IMR-90 (cell line): ENCODE measurements at regions not wholly inside any gene's neighbourhood (a gene's known extent, or its start where the extent isn't known, plus 50 kb on each side); places are given as distances from the start of the nearest gene placed in this dataset.

Experiments
- ATAC-seq: fragments of 200-7000 bp; cut with Tn5 transposase; 2 replicates; pipeline ENCODE4 v1.9.1; 2020; ENCODE audit warnings: low read depth, mild to moderate bottlenecking, moderate library complexity
- BruUV-seq: library from RNA; stranded (reverse); fragments of 400-500 nt; replicated peaks from 2 replicates; lab custom pipeline; 2021; lab: Mats Ljungman, UMichigan
- CTCF ChIA-PET: fragments of 300-600 bp; formaldehyde crosslinking; extraction: SDS; loops from one replicate; lab custom pipeline; 2021; ENCODE audit warnings: antibody characterized with exemption; lab: Yijun Ruan, JAX
- POLR2A ChIA-PET: fragments of 300-600 bp; sonication (Branson Sonifier 250); formaldehyde crosslinking; loops from one replicate; lab custom pipeline; 2022; ENCODE audit warnings: antibody characterized with exemption; ENCODE audit not compliant: unreplicated experiment; lab: Charles Lee
- DNase-seq: peaks from one replicate; pipeline ENCODE4 v3.0.0; 2013
- H2AFZ ChIP-seq: replicated peaks from 2 replicates; pipeline ENCODE3; 2013; ENCODE audit warnings: low read length, mild to moderate bottlenecking; ENCODE audit not compliant: poor library complexity
- H2AK5ac ChIP-seq: 2 replicates; pipeline ENCODE4 v1.6.1; 2013; ENCODE audit warnings: low read depth, low read length, inconsistent platforms
- H2AK9ac ChIP-seq: replicated peaks from 2 replicates; pipeline ENCODE3; 2013; ENCODE audit warnings: mild to moderate bottlenecking, low read depth, low read length, moderate library complexity; ENCODE audit not compliant: poor library complexity
- H2BK120ac ChIP-seq: 2 replicates; pipeline ENCODE4 v1.6.1; 2013; ENCODE audit warnings: low read depth, low read length, inconsistent platforms
- H2BK15ac ChIP-seq: 3 replicates; pipeline ENCODE4 v1.6.1; 2013; ENCODE audit warnings: low read depth, low read length, inconsistent platforms
- H2BK20ac ChIP-seq: 2 replicates; pipeline ENCODE4 v1.6.1; 2013; ENCODE audit warnings: low read depth, mild to moderate bottlenecking, inconsistent platforms, low read length, moderate library complexity
- H2BK5ac ChIP-seq: 2 replicates; pipeline ENCODE4 v1.6.1; 2013; ENCODE audit warnings: mild to moderate bottlenecking, low read depth, low read length, inconsistent platforms; ENCODE audit not compliant: poor library complexity, severe bottlenecking
- H3K14ac ChIP-seq: replicated peaks from 2 replicates; pipeline ENCODE4 v1.6.1; 2013; ENCODE audit warnings: low read depth, low read length, inconsistent platforms
- H3K18ac ChIP-seq: 2 replicates; pipeline ENCODE4 v1.6.1; 2013; ENCODE audit warnings: low read depth, low read length, control low read depth
- H3K23ac ChIP-seq: 2 replicates; pipeline ENCODE4 v1.6.1; 2013; ENCODE audit warnings: low read depth, low read length, inconsistent platforms
- H3K27ac ChIP-seq: 2 replicates; pipeline ENCODE4 v1.5.1; 2013; ENCODE audit warnings: mild to moderate bottlenecking, control low read depth, low read length; ENCODE audit not compliant: insufficient read depth
- H3K27me3 ChIP-seq: 2 replicates; pipeline ENCODE4 v1.6.1; 2013; ENCODE audit warnings: low read length; ENCODE audit not compliant: control insufficient read depth, insufficient read depth
- H3K36me3 ChIP-seq: 2 replicates; pipeline ENCODE4 v1.6.1; 2013; ENCODE audit warnings: low read length, mixed read lengths; ENCODE audit not compliant: control insufficient read depth, insufficient read depth
- H3K4ac ChIP-seq: 2 replicates; pipeline ENCODE4 v1.6.1; 2013; ENCODE audit warnings: low read depth, low read length, inconsistent platforms
- H3K4me1 ChIP-seq: 2 replicates; pipeline ENCODE4 v1.6.1; 2013; ENCODE audit warnings: low read length, mixed read lengths; ENCODE audit not compliant: control insufficient read depth, insufficient read depth
- H3K4me2 ChIP-seq: 2 replicates; pipeline ENCODE4 v1.6.1; 2013; ENCODE audit warnings: low read depth, mild to moderate bottlenecking, control low read depth, low read length, moderate library complexity
- H3K4me3 ChIP-seq: 2 replicates; pipeline ENCODE4 v1.5.1; 2013; ENCODE audit warnings: low read depth, mild to moderate bottlenecking, control low read depth, low read length, moderate library complexity; ENCODE audit not compliant: insufficient read depth
- H3K56ac ChIP-seq: 2 replicates; pipeline ENCODE4 v1.6.1; 2013; ENCODE audit warnings: low read length, inconsistent platforms; ENCODE audit not compliant: insufficient read depth; ENCODE audit errors: extremely low read depth
- H3K79me1 ChIP-seq, 2 experiments: 2 replicates each; pipeline ENCODE4 v1.6.1; 2013; ENCODE audit warnings: low read length in 2 of 2, inconsistent platforms in 1 of 2, low read depth in 1 of 2
- H3K9ac ChIP-seq: 2 replicates; pipeline ENCODE4 v1.6.1; 2013; ENCODE audit warnings: low read depth, low read length, control low read depth
- H3K9me1 ChIP-seq: 2 replicates; pipeline ENCODE4 v1.6.1; 2013; ENCODE audit warnings: low read length, inconsistent platforms; ENCODE audit not compliant: insufficient read depth
- H3K9me3 ChIP-seq: 2 replicates; pipeline ENCODE4 v1.6.1; 2013; ENCODE audit warnings: low read length; ENCODE audit not compliant: control insufficient read depth, insufficient read depth
- H4K20me1 ChIP-seq: 2 replicates; pipeline ENCODE4 v1.6.1; 2013; ENCODE audit warnings: low read length, inconsistent platforms; ENCODE audit not compliant: insufficient read depth
- H4K5ac ChIP-seq: 2 replicates; pipeline ENCODE4 v1.6.1; 2013; ENCODE audit warnings: mild to moderate bottlenecking, low read depth, low read length, control low read depth
- H4K8ac ChIP-seq, 2 experiments: 2 replicates each; pipeline ENCODE4 v1.6.1; 2013; ENCODE audit warnings: low read depth in 2 of 2, low read length in 2 of 2, control low read depth in 1 of 2, inconsistent platforms in 1 of 2
- H4K91ac ChIP-seq: 2 replicates; pipeline ENCODE4 v1.6.1; 2013; ENCODE audit warnings: low read depth, low read length, inconsistent platforms; ENCODE audit not compliant: insufficient read depth
- BHLHE40 ChIP-seq: fragments of 150-350 bp; IDR thresholded peaks from 2 replicates; pipeline ENCODE4 v1.6.1; 2016; ENCODE audit warnings: mild to moderate bottlenecking, low read depth, low read length
- POLR2A ChIP-seq: IDR thresholded peaks from 2 replicates; pipeline ENCODE4 v1.6.1; 2012; ENCODE audit warnings: mild to moderate bottlenecking, low read depth, low read length
- RAD21 ChIP-seq: IDR thresholded peaks from 2 replicates; pipeline ENCODE4 v1.6.1; 2012; ENCODE audit warnings: low read length, improper control_type of control experiment
- RFX5 ChIP-seq: IDR thresholded peaks from 2 replicates; pipeline ENCODE4 v1.8.0; 2012; ENCODE audit warnings: low read depth, mild to moderate bottlenecking, low read length, moderate library complexity
- SMC3 ChIP-seq: fragments of 150-350 bp; IDR thresholded peaks from 2 replicates; pipeline ENCODE4 v1.6.1; 2016; ENCODE audit warnings: low read depth, mild to moderate bottlenecking, antibody characterized with exemption, low read length, moderate library complexity
- WGBS, 2 experiments: methylation state at CpG; one replicate each; pipeline versions ENCODE4 v1.1.5 to v1.1.7; 2013; ENCODE audit warnings: missing lambda C conversion rate in 2 of 2; ENCODE audit not compliant: insufficient read length in 1 of 2; ENCODE audit errors: extremely low coverage in 2 of 2; 5-methylcytosine and 5-hydroxymethylcytosine counted together
- dilution Hi-C: fragments of 300-500 bp; cut with HindIII; formaldehyde crosslinking; loops from one replicate; pipeline ENCODE4 v1.14.3; 2018; ENCODE audit warnings: low sequenced_read_pairs; ENCODE audit not compliant: unreplicated experiment
- in situ Hi-C: fragments of 300-500 bp; cut with MboI; formaldehyde crosslinking; loops from 3 replicates; pipeline ENCODE4 v1.14.3; 2019; ENCODE audit warnings: low sequenced_read_pairs, inconsistent platforms, mixed read lengths
- intact Hi-C: fragments of 100-400 bp; cut with micrococcal nuclease; formaldehyde crosslinking; loops from 2 replicates; pipeline ENCODE4 v1.10.0; 2022
- TF ChIP-seq, protein P1 (sequence below): fragments of 150-350 bp; IDR thresholded peaks from 2 replicates; pipeline ENCODE4 v1.6.1; 2016; ENCODE audit warnings: low read depth, mild to moderate bottlenecking, low read length, moderate library complexity, borderline replicate concordance
- TF ChIP-seq, protein P2 (sequence below): fragments of 150-350 bp; IDR thresholded peaks from 2 replicates; pipeline ENCODE4 v1.6.1; 2017; ENCODE audit warnings: mild to moderate bottlenecking, antibody characterized with exemption, low read length, low read depth

DNA sequence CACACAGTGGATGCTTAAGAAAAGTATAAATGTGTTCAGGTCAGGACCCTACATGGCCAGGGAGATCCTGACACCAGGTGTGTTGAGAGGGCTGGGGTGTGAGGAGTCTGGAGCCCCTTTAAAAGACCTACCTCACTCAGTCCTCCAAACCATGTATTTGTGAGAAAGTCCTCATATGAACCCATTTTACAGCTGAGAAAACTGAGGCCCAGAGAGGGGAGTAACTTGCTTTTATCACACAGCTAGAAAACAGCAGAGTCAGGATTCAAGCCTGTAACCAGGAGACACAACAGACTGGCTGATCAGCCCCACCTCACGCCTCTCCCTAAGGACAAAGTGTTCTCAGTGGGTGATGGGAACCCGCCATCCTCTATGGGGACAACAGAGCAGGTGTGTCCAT lies 706.7 kb downstream of the PTPRU start:
- no TSS peak for BruUV-seq
- H3K27ac ChIP-seq, result no peak overlapping the region
- no peak overlapping the region for H3K14ac ChIP-seq
- CTCF ChIA-PET, result no interaction called here
- no peaks in the 10 kb centered on the region for H4K20me1 ChIP-seq
- H3K23ac ChIP-seq, result no peak overlapping the region
- no peaks in the 10 kb centered on the region for H3K27me3 ChIP-seq
- no peak overlapping the region for H2AK5ac ChIP-seq
- dilution Hi-C loops (no loop called here), intact Hi-C loops (no loop called here), in situ Hi-C loops (no loop called here)
- no peak overlapping the region for H3K4me3 ChIP-seq
- no peak overlapping the region for H2AK9ac ChIP-seq
- WGBS, 2 experiments, result no CpG with 5 or more reads among the region's 2 CpGs
- no peaks in the 10 kb centered on the region for H3K4me1 ChIP-seq
- no peak overlapping the region for H2AFZ ChIP-seq
- no peak overlapping the region for H2BK15ac ChIP-seq
- no peaks in the 10 kb centered on the region for H3K36me3 ChIP-seq
- POLR2A ChIA-PET, result no interaction called here
- H4K5ac ChIP-seq, result no peak overlapping the region
- ATAC-seq, result no peak
- no peak overlapping the region for H3K56ac ChIP-seq
- DNase-seq, result no peak
- H2BK20ac ChIP-seq, result no peak overlapping the region
- no peak overlapping the region for H4K91ac ChIP-seq
- H3K9ac ChIP-seq, result no peak overlapping the region
- no peaks in the 10 kb centered on the region for H3K79me1 ChIP-seq
- TF ChIP-seq POLR2A (no peak), BHLHE40 (no peak), RFX5 (no peak), SMC3 (no peak), RAD21 (no peak)
- TF ChIP-seq, protein P1, sequence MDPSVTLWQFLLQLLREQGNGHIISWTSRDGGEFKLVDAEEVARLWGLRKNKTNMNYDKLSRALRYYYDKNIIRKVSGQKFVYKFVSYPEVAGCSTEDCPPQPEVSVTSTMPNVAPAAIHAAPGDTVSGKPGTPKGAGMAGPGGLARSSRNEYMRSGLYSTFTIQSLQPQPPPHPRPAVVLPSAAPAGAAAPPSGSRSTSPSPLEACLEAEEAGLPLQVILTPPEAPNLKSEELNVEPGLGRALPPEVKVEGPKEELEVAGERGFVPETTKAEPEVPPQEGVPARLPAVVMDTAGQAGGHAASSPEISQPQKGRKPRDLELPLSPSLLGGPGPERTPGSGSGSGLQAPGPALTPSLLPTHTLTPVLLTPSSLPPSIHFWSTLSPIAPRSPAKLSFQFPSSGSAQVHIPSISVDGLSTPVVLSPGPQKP, result no peak
- TF ChIP-seq, protein P2, sequence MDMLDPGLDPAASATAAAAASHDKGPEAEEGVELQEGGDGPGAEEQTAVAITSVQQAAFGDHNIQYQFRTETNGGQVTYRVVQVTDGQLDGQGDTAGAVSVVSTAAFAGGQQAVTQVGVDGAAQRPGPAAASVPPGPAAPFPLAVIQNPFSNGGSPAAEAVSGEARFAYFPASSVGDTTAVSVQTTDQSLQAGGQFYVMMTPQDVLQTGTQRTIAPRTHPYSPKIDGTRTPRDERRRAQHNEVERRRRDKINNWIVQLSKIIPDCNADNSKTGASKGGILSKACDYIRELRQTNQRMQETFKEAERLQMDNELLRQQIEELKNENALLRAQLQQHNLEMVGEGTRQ, result no peak
- no peaks in the 10 kb centered on the region for H3K9me3 ChIP-seq
- no peaks in the 10 kb centered on the region for H3K9me1 ChIP-seq
- no peak overlapping the region for H2BK5ac ChIP-seq
- H4K8ac ChIP-seq, result no peak overlapping the region
- H2BK120ac ChIP-seq, result no peak overlapping the region
- H3K18ac ChIP-seq, result no peak overlapping the region
- H3K4ac ChIP-seq, result no peak overlapping the region
- no peak overlapping the region for H3K4me2 ChIP-seq
